ENCODE measurements at regions not wholly inside any gene's neighbourhood (a gene's known extent, or its start where the extent isn't known, plus 50 kb on each side); places are given as distances from the start of the nearest gene placed in this dataset.

GRCh38 chr1:187631381-187631675 is 802.6 kb downstream of the PLA2G4A start:
- Histone ChIP-seq H3K4me3 (no peak overlapping the region), H3K36me3 (no peaks in the 10 kb centered on the region), H3K27me3 (replicated peaks in 1 of 7) (no peaks in the 10 kb centered on the region), H3K4me1 (no peaks in the 10 kb centered on the region), H3K9me3 (peaks cover 0 to 33% (median 18%) of the 10 kb centered on the region in 8 donors), H3K27ac (no peak overlapping the region)
- TF ChIP-seq CTCF (IDR thresholded peaks at IDR 0.05 in 8 of 11, conservative IDR thresholded peaks at IDR 0.05 in 3 of 11) (no peak), POLR2AphosphoS5 (IDR thresholded peaks at IDR 0.05) (no peak), POLR2A (IDR thresholded peaks at IDR 0.05) (no peak)
- intact Hi-C loops (cut with DNase I; ENCODE audit: low total_unique reads), result no loop called here
- WGBS, 5 donors, result 76 to 90% (median 86%) methylated on average over 5 of the region's 5 CpGs
- no peak for DNase-seq

- intact Hi-C loops (cut with DNase I; ENCODE audit: low total_unique reads), result no loop called here
- 65 to 89% (median 82%) methylated on average over 5 of the region's 5 CpGs for WGBS, 5 donors
- Histone ChIP-seq H3K27ac (no peak overlapping the region), H3K4me3 (no peak overlapping the region), H3K9me3 (peaks cover 0 to 33% (median 21%) of the 10 kb centered on the region in 8 donors), H3K4me1 (no peaks in the 10 kb centered on the region), H3K27me3 (replicated peaks in 1 of 7) (no peaks in the 10 kb centered on the region), H3K36me3 (no peaks in the 10 kb centered on the region)
- TF ChIP-seq POLR2AphosphoS5 (IDR thresholded peaks at IDR 0.05) (no peak), CTCF (IDR thresholded peaks at IDR 0.05 in 8 of 11, conservative IDR thresholded peaks at IDR 0.05 in 3 of 11) (no peak), POLR2A (IDR thresholded peaks at IDR 0.05) (no peak)
- no peak for DNase-seq
These were observed 803.2 kb downstream of the PLA2G4A start for GRCh38 chr1:187631984-187632383.

GRCh38 chr1:187634940-187635339 is 806.2 kb downstream of the PLA2G4A start:
- WGBS, 5 donors, result 16 to 37% (median 31%) methylated on average over 1 of the region's 1 CpG
- Histone ChIP-seq H3K27ac (no peak overlapping the region), H3K4me3 (no peak overlapping the region), H3K36me3 (no peaks in the 10 kb centered on the region), H3K27me3 (replicated peaks in 1 of 7) (no peaks in the 10 kb centered on the region), H3K4me1 (no peaks in the 10 kb centered on the region), H3K9me3 (peaks cover 0 to 42% (median 21%) of the 10 kb centered on the region in 8 donors)
- TF ChIP-seq CTCF (IDR thresholded peaks at IDR 0.05 in 8 of 11, conservative IDR thresholded peaks at IDR 0.05 in 3 of 11), result no peak
- no peak for TF ChIP-seq POLR2A (IDR thresholded peaks at IDR 0.05)
- TF ChIP-seq POLR2AphosphoS5 (IDR thresholded peaks at IDR 0.05), result no peak
- no peak for DNase-seq
- intact Hi-C loops (cut with DNase I; ENCODE audit: low total_unique reads), result no loop called here

GRCh38 chr1:187638733-187639434 is 810.1 kb downstream of the PLA2G4A start:
- intact Hi-C loops (cut with DNase I; ENCODE audit: low total_unique reads), result no loop called here
- 77 to 95% (median 84%) methylated on average over 2 of the region's 2 CpGs for WGBS, 5 donors
- Histone ChIP-seq H3K27ac (no peak overlapping the region), H3K4me3 (no peak overlapping the region), H3K27me3 (replicated peaks in 1 of 7) (no peaks in the 10 kb centered on the region), H3K36me3 (no peaks in the 10 kb centered on the region), H3K4me1 (no peaks in the 10 kb centered on the region), H3K9me3 (peaks cover 0 to 33% (median 3%) of the 10 kb centered on the region in 8 donors)
- no peak for DNase-seq
- TF ChIP-seq CTCF (IDR thresholded peaks at IDR 0.05 in 8 of 11, conservative IDR thresholded peaks at IDR 0.05 in 3 of 11) (no peak), POLR2AphosphoS5 (IDR thresholded peaks at IDR 0.05) (no peak), POLR2A (IDR thresholded peaks at IDR 0.05) (no peak)
